ENCODE measurements at regions not wholly inside any gene's neighbourhood (a gene's known extent, or its start where the extent isn't known, plus 50 kb on each side); places are given as distances from the start of the nearest gene placed in this dataset.

- no peak overlapping the region for H3K4me3 ChIP-seq
- no peaks in the 10 kb centered on the region for H3K36me3 ChIP-seq (ENCODE audit: low read depth, missing control alignments)
- no peak for TF ChIP-seq POLR2A (IDR thresholded peaks at IDR 0.05)
- TF ChIP-seq, protein P1, sequence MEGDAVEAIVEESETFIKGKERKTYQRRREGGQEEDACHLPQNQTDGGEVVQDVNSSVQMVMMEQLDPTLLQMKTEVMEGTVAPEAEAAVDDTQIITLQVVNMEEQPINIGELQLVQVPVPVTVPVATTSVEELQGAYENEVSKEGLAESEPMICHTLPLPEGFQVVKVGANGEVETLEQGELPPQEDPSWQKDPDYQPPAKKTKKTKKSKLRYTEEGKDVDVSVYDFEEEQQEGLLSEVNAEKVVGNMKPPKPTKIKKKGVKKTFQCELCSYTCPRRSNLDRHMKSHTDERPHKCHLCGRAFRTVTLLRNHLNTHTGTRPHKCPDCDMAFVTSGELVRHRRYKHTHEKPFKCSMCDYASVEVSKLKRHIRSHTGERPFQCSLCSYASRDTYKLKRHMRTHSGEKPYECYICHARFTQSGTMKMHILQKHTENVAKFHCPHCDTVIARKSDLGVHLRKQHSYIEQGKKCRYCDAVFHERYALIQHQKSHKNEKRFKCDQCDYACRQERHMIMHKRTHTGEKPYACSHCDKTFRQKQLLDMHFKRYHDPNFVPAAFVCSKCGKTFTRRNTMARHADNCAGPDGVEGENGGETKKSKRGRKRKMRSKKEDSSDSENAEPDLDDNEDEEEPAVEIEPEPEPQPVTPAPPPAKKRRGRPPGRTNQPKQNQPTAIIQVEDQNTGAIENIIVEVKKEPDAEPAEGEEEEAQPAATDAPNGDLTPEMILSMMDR (IDR thresholded peaks at IDR 0.05): no peak
- no peak for DNase-seq
- 69 to 77% methylated on average over 2 of the region's 2 CpGs for WGBS, 2 donors
- intact Hi-C loops (cut with DNase I; ENCODE audit: low total_unique reads): no loop called here
- peaks cover 4% of the 10 kb centered on the region for H3K4me1 ChIP-seq
- H3K9me3 ChIP-seq: no peaks in the 10 kb centered on the region
- H3K27me3 ChIP-seq: no peaks in the 10 kb centered on the region
- H3K27ac ChIP-seq: no peak overlapping the region
Measured at GRCh38 chr12:113642672-113643071, 171.0 kb upstream of the LHX5 start.

- intact Hi-C loops (cut with DNase I; ENCODE audit: low total_unique reads): no loop called here
- no peak for DNase-seq
- TF ChIP-seq, protein P1 (IDR thresholded peaks at IDR 0.05): no peak
- TF ChIP-seq POLR2A (IDR thresholded peaks at IDR 0.05): no peak
- WGBS, 2 donors: 85 to 88% methylated on average over 3 of the region's 3 CpGs
- Histone ChIP-seq H3K27me3 (no peaks in the 10 kb centered on the region), H3K9me3 (no peaks in the 10 kb centered on the region), H3K27ac (no peak overlapping the region), H3K4me3 (no peak overlapping the region), H3K4me1 (peaks cover 4% of the 10 kb centered on the region), H3K36me3 (ENCODE audit: low read depth, missing control alignments) (no peaks in the 10 kb centered on the region)
Measured at GRCh38 chr12:113642216-113642615, 170.5 kb upstream of the LHX5 start.

DNA sequence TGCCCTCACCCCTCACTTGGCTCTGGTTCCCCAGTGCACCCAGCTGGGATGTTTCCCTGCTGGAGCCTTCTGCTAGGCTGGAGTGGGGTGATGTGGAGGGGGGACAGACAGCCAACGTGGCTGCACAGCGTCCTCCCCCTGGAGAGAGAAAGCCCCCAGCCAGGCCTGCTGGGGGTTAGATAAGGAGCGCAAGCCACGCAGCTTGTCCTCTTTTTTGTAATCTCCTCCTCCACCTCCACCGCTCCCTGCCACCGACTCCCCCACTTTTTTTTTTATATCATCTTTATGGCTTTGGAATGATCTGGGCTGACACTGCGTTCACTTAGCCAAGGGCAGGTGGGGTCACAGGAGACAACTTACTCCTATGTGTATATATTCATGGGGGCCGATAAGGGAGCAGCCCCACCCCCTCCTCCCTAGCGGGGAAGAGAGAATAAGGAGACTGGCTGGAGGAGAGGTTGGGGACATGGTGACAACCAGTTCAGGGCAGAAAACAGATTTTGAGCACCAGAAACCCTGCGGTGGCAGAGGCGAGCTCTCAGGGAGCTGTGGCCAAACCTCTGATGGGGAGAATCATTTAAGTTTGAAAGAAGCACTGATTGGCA, 169.9 kb upstream of the LHX5 start:
- Histone ChIP-seq H3K36me3 (ENCODE audit: low read depth, missing control alignments) (no peaks in the 10 kb centered on the region), H3K27ac (no peak overlapping the region), H3K9me3 (no peaks in the 10 kb centered on the region), H3K4me3 (no peak overlapping the region), H3K27me3 (no peaks in the 10 kb centered on the region), H3K4me1 (peaks cover 4% of the 10 kb centered on the region)
- DNase-seq: no peak
- WGBS, 2 donors: 27 to 39% methylated on average over 11 of the region's 11 CpGs
- intact Hi-C loops (cut with DNase I; ENCODE audit: low total_unique reads): no loop called here
- TF ChIP-seq POLR2A (IDR thresholded peaks at IDR 0.05): no peak
- TF ChIP-seq, protein P1 (IDR thresholded peaks at IDR 0.05): no peak

- Histone ChIP-seq H3K4me3 (no peak overlapping the region), H3K9me3 (no peaks in the 10 kb centered on the region), H3K36me3 (ENCODE audit: low read depth, missing control alignments) (no peaks in the 10 kb centered on the region), H3K4me1 (peaks cover 4% of the 10 kb centered on the region), H3K27me3 (no peaks in the 10 kb centered on the region), H3K27ac (no peak overlapping the region)
- no peak for TF ChIP-seq POLR2A (IDR thresholded peaks at IDR 0.05)
- TF ChIP-seq, protein P1 (IDR thresholded peaks at IDR 0.05): no peak
- intact Hi-C loops (cut with DNase I; ENCODE audit: low total_unique reads): no loop called here
- no peak for DNase-seq
- 61 to 67% methylated on average over 5 of the region's 5 CpGs for WGBS, 2 donors
Measured at GRCh38 chr12:113640837-113641236, 169.2 kb upstream of the LHX5 start.

GRCh38 chr12:113639474-113639873, 167.8 kb upstream of the LHX5 start:
- no peak for TF ChIP-seq POLR2A (IDR thresholded peaks at IDR 0.05)
- TF ChIP-seq, protein P1 (IDR thresholded peaks at IDR 0.05): no peak
- Histone ChIP-seq H3K4me3 (no peak overlapping the region), H3K4me1 (peaks cover 4% of the 10 kb centered on the region), H3K36me3 (ENCODE audit: low read depth, missing control alignments) (no peaks in the 10 kb centered on the region), H3K27me3 (no peaks in the 10 kb centered on the region), H3K27ac (no peak overlapping the region), H3K9me3 (no peaks in the 10 kb centered on the region)
- no peak for DNase-seq
- intact Hi-C loops (cut with DNase I; ENCODE audit: low total_unique reads): no loop called here
- 77 to 80% methylated on average over 10 of the region's 10 CpGs for WGBS, 2 donors

All from testis (tissue), 2 donors.